ENCODE measurements at regions not wholly inside any gene's neighbourhood (a gene's known extent, or its start where the extent isn't known, plus 50 kb on each side); places are given as distances from the start of the nearest gene placed in this dataset.

DNA sequence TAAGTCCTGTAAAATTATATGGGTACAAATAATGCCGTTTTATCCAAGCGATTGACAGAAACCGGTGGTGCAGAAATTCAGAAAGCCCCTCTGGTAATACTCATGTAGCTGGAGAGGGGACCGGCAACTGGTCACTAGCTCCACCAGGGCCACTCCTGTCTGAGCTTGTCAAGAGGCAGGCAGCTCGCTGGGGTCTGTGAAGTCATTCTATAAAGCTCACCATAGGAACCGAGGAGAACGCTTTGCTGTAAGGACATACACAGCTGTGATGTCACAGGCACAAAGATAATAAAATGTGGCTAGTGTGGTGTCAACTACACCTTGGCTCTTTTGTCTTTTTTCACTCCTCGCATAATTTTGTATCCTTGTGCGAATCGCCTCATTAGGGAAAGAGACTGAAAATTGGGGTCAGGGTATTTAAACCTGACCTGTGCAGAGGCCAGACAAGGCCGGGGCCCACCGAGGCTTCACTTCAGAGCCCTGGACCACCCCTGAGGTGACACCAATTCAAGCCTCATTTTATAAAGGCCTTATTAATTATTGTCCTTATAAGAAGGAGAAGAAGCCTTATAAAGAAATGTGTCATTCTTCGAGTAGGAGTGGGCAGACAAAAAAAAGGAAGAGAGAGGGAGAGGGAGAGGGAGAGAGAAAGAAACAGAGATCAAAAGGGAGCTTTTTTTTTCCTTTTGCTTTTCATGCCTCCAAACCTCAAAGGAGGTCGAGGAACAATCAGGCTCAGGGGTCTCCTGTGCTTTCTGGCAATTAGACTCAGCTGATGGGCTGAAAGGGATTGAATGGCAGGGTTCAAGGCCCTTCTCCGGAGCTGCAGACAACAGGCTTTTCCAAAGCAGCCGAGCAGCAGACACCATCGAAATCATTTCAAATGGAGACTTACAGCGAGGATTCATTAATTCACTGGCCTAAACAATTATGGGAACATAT lies 813.3 kb upstream of the ARRDC4 start:
- TF ChIP-seq TSHZ2 (CRISPR knock-in tag; IDR thresholded peaks at IDR 0.05) (no peak), CSRNP3 (CRISPR knock-in tag; IDR thresholded peaks at IDR 0.05) (no peak), TCF4 (CRISPR knock-in tag; IDR thresholded peaks at IDR 0.05; ENCODE audit: borderline replicate concordance) (no peak), ZNF565 (CRISPR knock-in tag; conservative IDR thresholded peaks at IDR 0.05; ENCODE audit: low read depth) (no peak), ZFP30 (CRISPR knock-in tag; IDR thresholded peaks at IDR 0.05) (no peak)

Measured in SK-N-SH treated with all-trans-retinoic acid at 6 μM for 48 hours (cell line).